GM19023 (cell line): ENCODE measurements at regions not wholly inside any gene's neighbourhood (a gene's known extent, or its start where the extent isn't known, plus 50 kb on each side); places are given as distances from the start of the nearest gene placed in this dataset.

ENCODE experiments used
- ATAC-seq: cut with Tn5 transposase; IDR thresholded peaks from one replicate; pipeline ENCODE4 v1.9.1; 2021; ENCODE audit warnings: mild to moderate bottlenecking, moderate library complexity; ENCODE audit not compliant: unreplicated experiment

GRCh38 chr2:221637851-221638250 is 65.7 kb upstream of the EPHA4 start:
- no peak for ATAC-seq

GRCh38 chr2:221635949-221636348 is 63.8 kb upstream of the EPHA4 start:
- no peak for ATAC-seq

GRCh38 chr2:221629468-221629867 is 57.4 kb upstream of the EPHA4 start:
- no peak for ATAC-seq

- no peak for ATAC-seq
These were observed 52.4 kb upstream of the EPHA4 start for GRCh38 chr2:221624475-221624874.
